Mesenteric fat pad (tissue), 1 donor: ENCODE measurements at regions not wholly inside any gene's neighbourhood (a gene's known extent, or its start where the extent isn't known, plus 50 kb on each side); places are given as distances from the start of the nearest gene placed in this dataset.

Experiments
- DNase-seq: peaks from one replicate; pipeline ENCODE4 v3.0.0-alpha.2; 2020; ENCODE audit warnings: low spot score
- donor health status: DM: yes; HTN: yes; CAD: no.

DNA sequence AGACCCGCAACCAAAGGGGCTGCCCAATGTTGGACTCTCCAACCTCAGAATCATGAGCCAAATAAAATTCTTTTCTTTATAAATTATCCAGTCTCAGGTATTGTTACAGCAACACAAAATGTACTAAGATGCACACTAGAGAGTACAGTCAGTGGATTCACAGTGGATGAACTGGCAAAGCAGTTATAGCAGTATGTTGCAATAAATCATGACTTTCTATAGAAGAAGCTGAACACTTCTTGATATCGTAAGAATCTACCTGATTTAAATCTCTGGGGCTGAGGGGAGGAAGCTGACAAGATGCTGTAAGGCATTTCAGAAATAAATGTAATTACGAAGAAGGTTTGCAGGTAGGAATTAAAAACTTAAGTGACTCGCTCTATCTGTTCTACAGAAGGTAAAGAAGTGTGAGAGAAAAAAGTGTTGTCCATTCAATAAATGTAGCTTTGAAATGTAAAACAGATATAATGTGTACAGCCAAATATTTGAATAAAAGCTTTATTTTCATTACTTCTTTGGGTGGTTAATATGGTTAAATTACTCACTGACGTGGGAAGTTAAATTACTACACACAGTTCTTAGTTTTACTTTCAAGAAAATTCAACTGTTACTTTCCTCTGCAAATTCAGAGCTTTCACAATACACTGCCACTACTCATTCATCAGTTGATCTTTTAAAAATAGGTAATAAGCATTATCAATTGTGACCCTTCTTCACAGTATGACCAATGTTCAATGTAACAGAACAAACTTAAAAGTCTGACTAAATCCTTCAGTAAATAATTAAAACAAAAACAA, 439.1 kb downstream of the SHQ1 start:
- DNase-seq, result no peak

- no peak for DNase-seq
Observed at GRCh38 chr3:72407766-72408165, 440.5 kb downstream of the SHQ1 start.

DNA sequence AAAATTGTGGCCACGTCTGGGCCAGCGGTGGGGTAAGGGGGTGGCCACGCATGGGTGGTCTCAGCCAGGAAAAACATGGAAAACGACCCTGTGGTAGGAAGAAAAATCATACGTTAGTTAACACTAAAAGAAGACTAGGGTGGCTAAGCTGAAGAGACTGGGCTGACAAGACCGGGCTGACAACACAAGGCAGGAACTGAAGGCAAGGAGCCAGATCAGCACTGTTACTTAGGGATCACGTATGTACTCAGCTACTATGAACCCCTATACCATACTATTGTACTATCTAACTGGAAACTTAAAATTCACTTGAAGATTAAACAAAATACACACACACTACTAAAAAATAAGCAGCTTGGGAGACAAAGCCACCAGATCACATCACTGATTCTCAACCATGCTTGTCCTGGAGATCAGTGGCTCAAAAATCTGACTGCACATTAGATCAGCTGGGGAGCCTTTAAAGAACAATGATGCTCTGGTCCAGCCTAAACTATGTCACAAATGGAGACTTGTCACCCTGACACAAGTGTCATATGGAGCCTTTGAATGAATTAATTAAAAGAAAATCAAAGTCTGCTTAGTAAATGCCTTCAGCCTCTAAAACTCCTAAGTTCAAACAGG, 442.2 kb downstream of the SHQ1 start:
- DNase-seq, result no peak

- DNase-seq, result no peak
Observed at GRCh38 chr3:72401005-72401545, 447.2 kb downstream of the SHQ1 start.

DNA sequence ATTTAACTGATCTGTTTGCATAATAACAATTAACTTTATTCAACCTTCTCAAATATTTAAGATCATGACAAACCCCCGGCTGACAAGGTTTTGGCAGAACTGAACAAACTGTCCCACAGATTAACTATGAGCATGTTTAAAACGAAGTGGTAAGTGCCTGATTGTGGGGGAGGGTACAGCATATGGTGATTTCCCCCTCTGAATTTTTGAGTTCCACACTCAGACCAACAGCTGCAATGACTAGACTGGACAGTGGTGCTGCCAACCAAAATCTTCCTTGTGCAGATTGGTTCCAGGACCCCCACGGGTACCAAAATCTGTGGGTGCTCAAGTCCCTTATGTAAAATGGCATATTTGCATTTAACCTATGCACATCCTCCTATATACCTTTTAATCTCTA, 449.5 kb downstream of the SHQ1 start:
- DNase-seq, result no peak

GRCh38 chr3:72397586-72397985, 450.7 kb downstream of the SHQ1 start:
- DNase-seq, result no peak

GRCh38 chr3:72396899-72397298, 451.3 kb downstream of the SHQ1 start:
- no peak for DNase-seq

- DNase-seq, result no peak
Observed at GRCh38 chr3:72395776-72396311, 452.4 kb downstream of the SHQ1 start.

- DNase-seq, result no peak
Observed at GRCh38 chr3:72393455-72393854, 454.8 kb downstream of the SHQ1 start.

- DNase-seq, result no peak
Observed at GRCh38 chr3:72391659-72392058, 456.6 kb downstream of the SHQ1 start.

GRCh38 chr3:72390841-72391240, 457.4 kb downstream of the SHQ1 start:
- DNase-seq, result no peak

DNA sequence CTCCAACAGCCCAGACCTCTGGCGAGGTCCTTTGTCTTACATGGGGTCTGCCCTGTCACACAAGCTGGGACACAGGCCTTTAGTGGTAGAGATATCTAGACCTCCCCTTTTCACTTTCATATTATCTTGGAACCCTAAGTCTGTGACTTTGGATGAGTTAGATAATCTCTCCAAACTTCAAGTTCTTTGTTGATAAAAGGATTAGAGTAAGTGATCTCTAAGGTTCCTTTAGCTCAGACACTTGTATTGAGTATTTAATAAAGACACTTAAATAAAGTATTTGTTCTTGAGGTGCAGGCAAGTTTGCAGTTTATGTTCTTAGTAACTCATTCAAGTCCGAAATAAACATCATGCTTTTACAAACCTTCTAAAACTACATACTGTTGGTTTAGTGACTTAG, 459.6 kb downstream of the SHQ1 start:
- no peak for DNase-seq

DNA sequence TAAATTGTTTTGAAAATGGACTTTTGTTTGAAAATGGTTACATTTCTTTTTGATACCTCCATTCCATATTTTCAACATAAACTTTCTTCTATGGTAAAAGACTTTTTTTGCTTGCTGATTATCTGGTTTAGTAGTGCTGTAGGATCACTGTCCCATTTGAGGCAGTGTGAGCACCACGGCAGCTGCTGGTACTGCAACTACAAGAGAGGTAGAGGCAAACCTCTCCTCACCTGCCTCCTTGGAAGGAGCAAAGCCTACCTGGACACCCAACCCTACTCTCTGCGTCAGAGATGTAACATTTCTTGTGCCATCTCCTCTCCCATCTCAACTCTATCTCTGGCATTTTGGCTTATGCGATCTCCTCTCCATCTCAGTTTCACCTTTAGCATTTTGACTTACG, 460.1 kb downstream of the SHQ1 start:
- no peak for DNase-seq

- DNase-seq, result no peak
Observed at GRCh38 chr3:72386327-72387000, 461.8 kb downstream of the SHQ1 start.

DNA sequence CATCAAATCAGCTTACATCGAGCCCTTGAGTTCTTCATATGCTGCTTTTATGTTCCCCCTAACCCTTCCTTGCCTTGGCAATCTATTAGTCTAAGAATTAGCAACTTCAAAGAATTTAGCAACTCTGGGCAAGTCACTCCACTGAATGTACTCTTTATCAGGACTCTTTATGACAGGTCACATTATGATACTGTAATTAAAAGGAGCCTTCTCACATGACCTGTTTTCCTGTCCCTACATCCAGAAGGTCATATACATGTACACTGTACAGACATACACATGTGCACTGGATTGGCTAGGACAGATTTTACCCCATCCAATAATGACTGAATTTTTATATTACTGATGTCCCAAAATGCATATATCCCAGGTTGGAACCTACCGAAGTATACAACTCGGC, 463.1 kb downstream of the SHQ1 start:
- no peak for DNase-seq

- no peak for DNase-seq
Observed at GRCh38 chr3:72384602-72385001, 463.6 kb downstream of the SHQ1 start.

- DNase-seq, result no peak
Observed at GRCh38 chr3:72383883-72384282, 464.4 kb downstream of the SHQ1 start.

DNA sequence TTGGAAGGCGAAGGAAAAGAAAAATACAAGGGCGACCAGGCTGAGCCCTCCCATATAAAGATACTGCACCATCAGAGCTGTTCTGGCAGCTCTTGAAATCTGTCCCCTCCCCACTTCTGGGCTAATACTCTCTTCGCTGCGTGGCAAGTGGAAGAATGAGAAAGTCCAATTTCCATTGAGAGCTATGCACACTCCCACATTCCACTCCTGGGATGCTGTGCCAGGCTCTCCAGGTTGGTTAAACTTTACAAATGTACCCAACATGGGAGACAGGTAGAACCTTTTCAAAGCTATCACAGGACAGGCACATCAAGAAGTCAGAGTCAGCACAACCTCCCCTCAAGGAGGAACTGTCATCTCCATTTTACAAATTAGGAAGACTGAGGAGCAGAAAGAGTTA, 465.0 kb downstream of the SHQ1 start:
- DNase-seq, result no peak

DNA sequence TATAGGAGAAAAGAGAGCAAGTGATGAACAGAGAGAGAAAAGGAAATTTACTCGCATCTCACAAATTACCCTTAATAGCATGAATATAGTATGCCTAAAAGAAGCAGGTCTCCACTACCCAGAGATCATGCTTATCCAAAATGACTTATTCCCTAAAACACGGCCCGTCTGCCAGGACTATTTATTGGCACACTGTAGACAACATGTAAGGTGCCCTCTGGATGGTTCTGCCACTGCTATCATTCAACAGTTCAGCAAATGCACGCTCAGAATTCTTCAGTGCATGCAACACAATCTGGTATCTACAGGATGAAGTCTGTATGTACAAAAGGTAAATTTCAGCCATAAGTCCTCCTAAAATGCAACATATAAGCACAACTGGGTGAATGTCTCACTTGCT, 465.8 kb downstream of the SHQ1 start:
- no peak for DNase-seq

GRCh38 chr3:72381584-72381983, 466.7 kb downstream of the SHQ1 start:
- no peak for DNase-seq

DNA sequence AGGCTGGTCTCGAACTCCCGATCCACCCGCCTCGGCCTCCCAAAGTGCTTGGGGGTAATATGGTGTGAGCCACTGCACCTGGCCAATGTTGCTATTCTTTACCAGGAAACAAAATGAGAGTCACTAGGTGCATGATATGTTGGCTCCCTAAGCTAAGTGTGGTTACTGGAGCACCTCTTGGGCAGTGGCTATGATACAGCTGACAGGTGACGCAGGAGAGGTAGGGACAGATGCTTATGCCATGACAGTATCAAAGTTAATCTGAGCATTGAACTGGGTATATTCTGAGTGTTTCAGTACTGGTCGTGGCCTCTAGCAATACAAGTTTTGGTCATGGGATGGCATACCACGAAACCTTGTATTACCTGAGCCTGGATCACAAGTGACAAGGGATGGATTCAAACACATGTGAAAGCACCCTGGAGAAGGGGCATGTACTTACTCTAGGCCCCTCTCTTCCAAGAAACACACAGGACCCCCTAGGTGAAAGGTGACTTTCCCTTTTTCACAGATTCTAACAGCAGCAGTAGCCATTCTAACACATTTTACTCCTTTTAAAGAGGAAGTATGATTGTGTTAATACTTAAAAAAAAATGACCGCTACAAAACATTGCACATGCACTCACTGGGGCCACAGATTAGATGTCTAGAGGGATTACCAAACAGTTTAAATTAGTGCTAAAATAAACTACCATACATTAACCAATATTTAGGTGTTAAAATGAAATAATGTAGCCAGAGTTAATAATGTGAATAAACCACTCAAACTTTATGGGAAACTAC, 467.3 kb downstream of the SHQ1 start:
- DNase-seq, result no peak
